K562 (cell line): ENCODE measurements at regions not wholly inside any gene's neighbourhood (a gene's known extent, or its start where the extent isn't known, plus 50 kb on each side); places are given as distances from the start of the nearest gene placed in this dataset.
A peak's percentile ranks its signal among the peaks of the same experiment; 100 is the strongest.

Experiments used
- DNMT1 ChIP-seq: fragments of 450-650 bp; IDR thresholded peaks from 2 replicates; pipeline ENCODE4 v1.6.1; 2016; ENCODE audit warnings: antibody characterized with exemption, mild to moderate bottlenecking
- ETV6 ChIP-seq, 3 experiments: fragments of 150-350 bp in 1 of 3; sonication (generic) in 1 of 3; formaldehyde crosslinking in 1 of 3; IDR thresholded peaks; 2 replicates each; pipeline versions ENCODE4 v1.6.1 to v1.8.0; 2014 to 2022; ENCODE audit warnings: borderline replicate concordance in 2 of 3, low read depth in 2 of 3, antibody characterized with exemption in 1 of 3, low read length in 1 of 3, mild to moderate bottlenecking in 1 of 3, missing genetic modification reagents in 1 of 3
- FOXJ3 ChIP-seq: sonication (generic); formaldehyde crosslinking; IDR thresholded peaks from 2 replicates; pipeline ENCODE4 v1.4.0; 2020; ENCODE audit warnings: mild to moderate bottlenecking, missing genetic modification reagents
- HBP1 ChIP-seq: fragments of 450-650 bp; formaldehyde crosslinking; IDR thresholded peaks from 2 replicates; pipeline ENCODE4 v1.4.0; 2022; ENCODE audit warnings: missing genetic modification characterization
- HDAC6 ChIP-seq: IDR thresholded peaks from 2 replicates; pipeline ENCODE4 v1.6.1; 2012; ENCODE audit warnings: low read depth, mild to moderate bottlenecking, control low read depth, inconsistent platforms, low read length, moderate library complexity
- MIER1 ChIP-seq: fragments of 450-650 bp; IDR thresholded peaks from 2 replicates; pipeline ENCODE4 v1.6.1; 2016; ENCODE audit warnings: antibody characterized with exemption, mild to moderate bottlenecking, low read depth
- PHF20 ChIP-seq: fragments of 450-650 bp; IDR thresholded peaks from 2 replicates; pipeline ENCODE4 v1.6.1; 2018; ENCODE audit not compliant: partially characterized antibody
- PHF21A ChIP-seq: fragments of 450-650 bp; IDR thresholded peaks from 2 replicates; pipeline ENCODE4 v1.6.1; 2017; ENCODE audit warnings: low read depth, borderline replicate concordance
- POLR2G ChIP-seq: fragments of 200-400 bp; formaldehyde crosslinking; IDR thresholded peaks from 2 replicates; pipeline ENCODE4 v1.6.1; 2017; ENCODE audit warnings: low read depth, mild to moderate bottlenecking, antibody characterized with exemption, low read length, moderate library complexity
- PRMT5 ChIP-seq: sonication (generic); formaldehyde crosslinking; IDR thresholded peaks from 2 replicates; pipeline ENCODE4 v1.5.0; 2020; ENCODE audit warnings: missing genetic modification reagents
- SP2 ChIP-seq: IDR thresholded peaks from 2 replicates; pipeline ENCODE4 v1.6.1; 2011; ENCODE audit warnings: mild to moderate bottlenecking, low read depth, low read length, moderate library complexity; ENCODE audit not compliant: poor library complexity, severe bottlenecking; ENCODE audit errors: extremely low read depth
- YBX1 ChIP-seq: fragments of 450-650 bp; IDR thresholded peaks from 2 replicates; pipeline ENCODE4 v1.7.1; 2016; ENCODE audit warnings: mild to moderate bottlenecking
- ZNF143 ChIP-seq: sonication (generic); formaldehyde crosslinking; IDR thresholded peaks from 2 replicates; pipeline ENCODE4 v1.9.0; 2022; ENCODE audit warnings: mild to moderate bottlenecking, missing genetic modification reagents
- ZNF57 ChIP-seq: fragments of 450-650 bp; formaldehyde crosslinking; IDR thresholded peaks from 2 replicates; pipeline ENCODE4 v1.4.0; 2020; ENCODE audit warnings: mild to moderate bottlenecking, moderate library complexity
- TF ChIP-seq, protein P1 (sequence below): sonication (generic); formaldehyde crosslinking; IDR thresholded peaks from 2 replicates; pipeline ENCODE4 v1.4.0; 2020; ENCODE audit warnings: mild to moderate bottlenecking, missing genetic modification reagents

GRCh38 chr6:16031278-16031981 is 97.5 kb upstream of the MYLIP start (continued):
- TF ChIP-seq PHF21A, result peak; percentile 85; the same call in 1 of the 2 replicates
- TF ChIP-seq ETV6 (IDR thresholded peaks at IDR 0.05; ENCODE audit: borderline replicate concordance in 1 of 2, low read depth in 2 of 2, low read length in 1 of 2), result peak in 1 of 2 experiments; percentile 80; a peak in 2 of 4 replicates
- TF ChIP-seq ETV6 (CRISPR knock-in tag; IDR thresholded peaks at IDR 0.05; ENCODE audit: borderline replicate concordance), result no peak
- TF ChIP-seq, protein P1, sequence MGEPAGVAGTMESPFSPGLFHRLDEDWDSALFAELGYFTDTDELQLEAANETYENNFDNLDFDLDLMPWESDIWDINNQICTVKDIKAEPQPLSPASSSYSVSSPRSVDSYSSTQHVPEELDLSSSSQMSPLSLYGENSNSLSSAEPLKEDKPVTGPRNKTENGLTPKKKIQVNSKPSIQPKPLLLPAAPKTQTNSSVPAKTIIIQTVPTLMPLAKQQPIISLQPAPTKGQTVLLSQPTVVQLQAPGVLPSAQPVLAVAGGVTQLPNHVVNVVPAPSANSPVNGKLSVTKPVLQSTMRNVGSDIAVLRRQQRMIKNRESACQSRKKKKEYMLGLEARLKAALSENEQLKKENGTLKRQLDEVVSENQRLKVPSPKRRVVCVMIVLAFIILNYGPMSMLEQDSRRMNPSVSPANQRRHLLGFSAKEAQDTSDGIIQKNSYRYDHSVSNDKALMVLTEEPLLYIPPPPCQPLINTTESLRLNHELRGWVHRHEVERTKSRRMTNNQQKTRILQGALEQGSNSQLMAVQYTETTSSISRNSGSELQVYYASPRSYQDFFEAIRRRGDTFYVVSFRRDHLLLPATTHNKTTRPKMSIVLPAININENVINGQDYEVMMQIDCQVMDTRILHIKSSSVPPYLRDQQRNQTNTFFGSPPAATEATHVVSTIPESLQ (CRISPR knock-in tag), result 0 out of 2 replicates have a peak, but pooled peaks have one; percentile 24
- no peak for TF ChIP-seq YBX1
- no peak for TF ChIP-seq SP2
- peak; percentile 32; the same call in 1 of the 2 replicates for TF ChIP-seq MIER1
- no peak for TF ChIP-seq ZNF143 (CRISPR knock-in tag)
- TF ChIP-seq POLR2G, result no peak
- TF ChIP-seq HBP1 (CRISPR knock-in tag), result 0 out of 2 replicates have a peak, but pooled peaks have one; percentile 61
- 0 out of 2 replicates have a peak, but pooled peaks have one; percentile 5 for TF ChIP-seq ZNF57 (CRISPR knock-in tag)
- TF ChIP-seq PRMT5, result no peak
- TF ChIP-seq DNMT1, result peak; percentile 50; the same call in 1 of the 2 replicates
- TF ChIP-seq PHF20, result peak; percentile 72
- TF ChIP-seq FOXJ3 (CRISPR knock-in tag), result no peak
- no peak for TF ChIP-seq HDAC6
